HepG2 (cell line): ENCODE measurements at regions not wholly inside any gene's neighbourhood (a gene's known extent, or its start where the extent isn't known, plus 50 kb on each side); places are given as distances from the start of the nearest gene placed in this dataset.

Experiments
- FOXK2 ChIP-seq: fragments of 450-650 bp; IDR thresholded peaks from 2 replicates; pipeline ENCODE4 v1.6.1; 2016
- MTF2 ChIP-seq: sonication (generic); formaldehyde crosslinking; IDR thresholded peaks from 2 replicates; pipeline ENCODE4 v1.5.0; 2020; ENCODE audit warnings: missing genetic modification reagents, borderline replicate concordance
- TAF1 ChIP-seq: sonication (generic); formaldehyde crosslinking; IDR thresholded peaks from 2 replicates; pipeline ENCODE4 v1.4.0; 2020; ENCODE audit warnings: missing genetic modification reagents
- TF ChIP-seq, protein P1 (sequence below): sonication (generic); formaldehyde crosslinking; IDR thresholded peaks from 2 replicates; pipeline ENCODE4 v1.4.0; 2020; ENCODE audit warnings: missing genetic modification reagents

DNA sequence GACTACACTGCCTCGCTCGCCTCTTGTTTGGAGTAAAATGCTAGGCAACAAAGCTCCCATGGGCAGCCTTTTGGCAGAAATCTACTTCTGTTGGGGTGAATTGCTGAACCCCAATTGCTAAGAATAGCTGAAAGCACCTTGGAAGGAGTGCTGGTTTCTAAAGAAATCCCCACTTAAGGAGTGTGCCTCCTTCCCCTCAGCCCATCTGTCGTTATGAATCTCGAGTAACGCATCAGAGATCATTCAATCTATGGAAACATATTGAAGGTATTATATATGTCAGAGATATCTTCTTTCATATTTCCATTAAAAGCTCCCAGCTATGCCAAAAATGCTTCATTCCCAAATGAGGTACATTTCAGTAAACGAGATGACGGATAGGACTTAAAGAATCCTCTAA, 229.6 kb upstream of the BLID start:
- TF ChIP-seq MTF2 (CRISPR knock-in tag): no peak
- no peak for TF ChIP-seq FOXK2
- TF ChIP-seq, protein P1, sequence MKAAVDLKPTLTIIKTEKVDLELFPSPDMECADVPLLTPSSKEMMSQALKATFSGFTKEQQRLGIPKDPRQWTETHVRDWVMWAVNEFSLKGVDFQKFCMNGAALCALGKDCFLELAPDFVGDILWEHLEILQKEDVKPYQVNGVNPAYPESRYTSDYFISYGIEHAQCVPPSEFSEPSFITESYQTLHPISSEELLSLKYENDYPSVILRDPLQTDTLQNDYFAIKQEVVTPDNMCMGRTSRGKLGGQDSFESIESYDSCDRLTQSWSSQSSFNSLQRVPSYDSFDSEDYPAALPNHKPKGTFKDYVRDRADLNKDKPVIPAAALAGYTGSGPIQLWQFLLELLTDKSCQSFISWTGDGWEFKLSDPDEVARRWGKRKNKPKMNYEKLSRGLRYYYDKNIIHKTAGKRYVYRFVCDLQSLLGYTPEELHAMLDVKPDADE (CRISPR knock-in tag): no peak
- no peak for TF ChIP-seq TAF1 (CRISPR knock-in tag)
